MM.1S (cell line): ENCODE measurements at regions not wholly inside any gene's neighbourhood (a gene's known extent, or its start where the extent isn't known, plus 50 kb on each side); places are given as distances from the start of the nearest gene placed in this dataset.

Experiments
- DNase-seq: peaks from one replicate; pipeline ENCODE4 v3.0.0-alpha.2; 2015
- H2AFZ ChIP-seq: fragments of 300-600 bp; sonication (generic); 2 replicates; pipeline ENCODE4 v1.6.0; 2016; ENCODE audit warnings: antibody characterized with exemption, low read length
- H3F3A ChIP-seq: fragments of 300-600 bp; sonication (generic); 2 replicates; pipeline ENCODE4 v1.6.1; 2016; ENCODE audit warnings: mild to moderate bottlenecking, antibody characterized with exemption, low read length, moderate library complexity, mixed read lengths; ENCODE audit not compliant: insufficient read depth
- H3K27ac ChIP-seq: fragments of 300-600 bp; sonication (generic); 2 replicates; pipeline ENCODE4 v1.5.1; 2016; ENCODE audit warnings: mild to moderate bottlenecking, low read length
- H3K27me3 ChIP-seq: fragments of 300-600 bp; sonication (generic); replicated peaks from 2 replicates; pipeline ENCODE4 v1.6.0; 2016; ENCODE audit warnings: low read length; ENCODE audit not compliant: insufficient read depth
- H3K36me3 ChIP-seq: fragments of 300-600 bp; sonication (generic); replicated peaks from 2 replicates; pipeline ENCODE4 v1.6.1; 2016; ENCODE audit warnings: mild to moderate bottlenecking, low read length, mixed read lengths; ENCODE audit not compliant: insufficient read depth
- H3K4me1 ChIP-seq: fragments of 300-600 bp; sonication (generic); 2 replicates; pipeline ENCODE4 v1.6.1; 2016; ENCODE audit warnings: low read length, mixed read lengths
- H3K4me2 ChIP-seq: fragments of 300-600 bp; sonication (generic); 2 replicates; pipeline ENCODE4 v1.6.0; 2016; ENCODE audit warnings: low read depth, low read length
- H3K4me3 ChIP-seq: fragments of 300-600 bp; sonication (generic); 2 replicates; pipeline ENCODE4 v1.5.1; 2016; ENCODE audit warnings: low read length, mixed read lengths
- H3K79me2 ChIP-seq: fragments of 300-600 bp; sonication (generic); 2 replicates; pipeline ENCODE4 v1.6.1; 2016; ENCODE audit warnings: mixed run types, low read length, mixed read lengths
- H3K9ac ChIP-seq: fragments of 300-600 bp; sonication (generic); 2 replicates; pipeline ENCODE4 v1.6.1; 2016; ENCODE audit warnings: low read length, mixed read lengths
- H3K9me2 ChIP-seq: fragments of 300-600 bp; sonication (generic); replicated peaks from 2 replicates; pipeline ENCODE4 v1.6.1; 2016; ENCODE audit warnings: mild to moderate bottlenecking, low read length, mixed read lengths; ENCODE audit not compliant: insufficient read depth
- H3K9me3 ChIP-seq: fragments of 300-600 bp; sonication (generic); replicated peaks from 2 replicates; pipeline ENCODE4 v1.6.1; 2016; ENCODE audit warnings: mild to moderate bottlenecking, low read length, mixed read lengths; ENCODE audit not compliant: insufficient read depth
- H4K20me1 ChIP-seq: fragments of 300-600 bp; sonication (generic); 2 replicates; pipeline ENCODE4 v1.6.1; 2016; ENCODE audit warnings: mild to moderate bottlenecking, low read length, moderate library complexity, mixed read lengths; ENCODE audit not compliant: insufficient read depth
- EZH2 ChIP-seq: fragments of 300-600 bp; sonication (generic); optimal IDR thresholded peaks from 2 replicates; pipeline ENCODE3; 2017; ENCODE audit warnings: low read depth, mild to moderate bottlenecking, antibody characterized with exemption, low read length, mixed read lengths
- EZH2phosphoT487 ChIP-seq: fragments of 300-600 bp; sonication (generic); IDR thresholded peaks from 2 replicates; pipeline ENCODE4 v1.6.1; 2018; ENCODE audit warnings: antibody characterized with exemption, low read length
- TF ChIP-seq, protein P1 (sequence below): fragments of 300-600 bp; sonication (generic); IDR thresholded peaks from 2 replicates; pipeline ENCODE4 v1.5.1; 2016; ENCODE audit warnings: antibody characterized with exemption, low read length, mixed read lengths

DNA sequence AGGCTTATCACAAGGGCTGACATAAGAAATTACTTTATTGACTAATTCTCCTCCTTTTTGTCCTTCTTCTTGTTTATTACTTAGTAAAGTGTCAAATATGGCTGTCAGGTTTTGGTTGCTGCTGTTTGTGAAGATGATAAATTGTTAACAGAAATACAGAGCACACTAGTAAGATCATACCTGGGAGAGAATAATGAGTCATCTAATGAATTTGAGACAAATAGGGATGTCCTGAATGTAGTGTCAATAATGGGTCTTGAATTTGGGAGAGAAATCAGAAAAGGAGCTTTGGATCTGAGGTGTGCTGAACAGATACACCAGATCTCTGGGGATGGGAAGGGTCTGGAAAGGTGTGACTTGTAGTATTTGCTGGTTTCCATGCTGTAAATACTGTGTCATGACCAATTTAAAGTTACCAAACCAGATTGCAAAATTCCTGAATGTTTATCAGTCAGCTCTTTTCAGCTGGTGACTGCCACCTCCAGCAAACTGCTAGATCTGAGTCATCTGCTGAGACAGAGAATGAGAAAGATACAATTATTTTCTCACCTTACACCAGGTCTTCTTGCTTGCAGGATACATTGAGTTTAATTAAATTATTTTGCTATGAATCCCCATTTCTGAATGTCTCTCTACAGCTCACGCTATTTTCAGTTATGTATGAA lies 76.7 kb upstream of the SATB1 start:
- no peak overlapping the region for H3K27ac ChIP-seq
- no peaks in the 10 kb centered on the region for H3K9me2 ChIP-seq
- H3K36me3 ChIP-seq, result no peaks in the 10 kb centered on the region
- no peak overlapping the region for H2AFZ ChIP-seq
- H3K4me1 ChIP-seq, result no peaks in the 10 kb centered on the region
- H3K4me2 ChIP-seq, result no peak overlapping the region
- no peaks in the 10 kb centered on the region for H3F3A ChIP-seq
- TF ChIP-seq, protein P1, sequence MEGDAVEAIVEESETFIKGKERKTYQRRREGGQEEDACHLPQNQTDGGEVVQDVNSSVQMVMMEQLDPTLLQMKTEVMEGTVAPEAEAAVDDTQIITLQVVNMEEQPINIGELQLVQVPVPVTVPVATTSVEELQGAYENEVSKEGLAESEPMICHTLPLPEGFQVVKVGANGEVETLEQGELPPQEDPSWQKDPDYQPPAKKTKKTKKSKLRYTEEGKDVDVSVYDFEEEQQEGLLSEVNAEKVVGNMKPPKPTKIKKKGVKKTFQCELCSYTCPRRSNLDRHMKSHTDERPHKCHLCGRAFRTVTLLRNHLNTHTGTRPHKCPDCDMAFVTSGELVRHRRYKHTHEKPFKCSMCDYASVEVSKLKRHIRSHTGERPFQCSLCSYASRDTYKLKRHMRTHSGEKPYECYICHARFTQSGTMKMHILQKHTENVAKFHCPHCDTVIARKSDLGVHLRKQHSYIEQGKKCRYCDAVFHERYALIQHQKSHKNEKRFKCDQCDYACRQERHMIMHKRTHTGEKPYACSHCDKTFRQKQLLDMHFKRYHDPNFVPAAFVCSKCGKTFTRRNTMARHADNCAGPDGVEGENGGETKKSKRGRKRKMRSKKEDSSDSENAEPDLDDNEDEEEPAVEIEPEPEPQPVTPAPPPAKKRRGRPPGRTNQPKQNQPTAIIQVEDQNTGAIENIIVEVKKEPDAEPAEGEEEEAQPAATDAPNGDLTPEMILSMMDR, result no peak
- TF ChIP-seq EZH2phosphoT487 (no peak), EZH2 (no peak)
- H3K79me2 ChIP-seq, result no peaks in the 10 kb centered on the region
- no peak overlapping the region for H3K9ac ChIP-seq
- no peak overlapping the region for H3K4me3 ChIP-seq
- no peaks in the 10 kb centered on the region for H3K9me3 ChIP-seq
- H3K27me3 ChIP-seq, result no peaks in the 10 kb centered on the region
- H4K20me1 ChIP-seq, result no peaks in the 10 kb centered on the region
- no peak for DNase-seq

DNA sequence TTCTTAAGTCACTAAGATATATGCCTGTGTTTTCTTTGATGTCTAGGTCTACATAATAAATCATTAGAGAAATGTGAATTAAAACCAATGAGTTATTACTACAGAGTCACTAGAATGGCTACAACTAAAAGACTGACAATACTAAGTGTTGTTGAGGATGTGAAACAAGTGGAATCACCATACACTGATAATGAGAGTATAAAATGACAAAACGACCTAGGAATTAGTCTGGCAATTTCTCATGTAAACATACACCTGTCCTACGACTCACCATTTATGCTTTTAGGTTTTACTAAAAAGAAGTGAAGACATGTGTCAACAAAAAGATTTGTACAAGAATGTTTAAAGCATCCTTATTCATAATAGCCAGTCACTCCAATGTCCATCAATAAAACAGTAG lies 75.2 kb upstream of the SATB1 start:
- no peak overlapping the region for H3K9ac ChIP-seq
- no peaks in the 10 kb centered on the region for H3K9me2 ChIP-seq
- no peaks in the 10 kb centered on the region for H3K36me3 ChIP-seq
- no peak overlapping the region for H2AFZ ChIP-seq
- no peak overlapping the region for H3K4me3 ChIP-seq
- DNase-seq, result no peak
- no peak overlapping the region for H3K27ac ChIP-seq
- no peaks in the 10 kb centered on the region for H3K4me1 ChIP-seq
- H3K9me3 ChIP-seq, result no peaks in the 10 kb centered on the region
- H4K20me1 ChIP-seq, result no peaks in the 10 kb centered on the region
- no peak overlapping the region for H3K4me2 ChIP-seq
- TF ChIP-seq EZH2 (no peak), EZH2phosphoT487 (no peak)
- TF ChIP-seq, protein P1, result no peak
- no peaks in the 10 kb centered on the region for H3K27me3 ChIP-seq
- H3K79me2 ChIP-seq, result no peaks in the 10 kb centered on the region
- no peaks in the 10 kb centered on the region for H3F3A ChIP-seq

DNA sequence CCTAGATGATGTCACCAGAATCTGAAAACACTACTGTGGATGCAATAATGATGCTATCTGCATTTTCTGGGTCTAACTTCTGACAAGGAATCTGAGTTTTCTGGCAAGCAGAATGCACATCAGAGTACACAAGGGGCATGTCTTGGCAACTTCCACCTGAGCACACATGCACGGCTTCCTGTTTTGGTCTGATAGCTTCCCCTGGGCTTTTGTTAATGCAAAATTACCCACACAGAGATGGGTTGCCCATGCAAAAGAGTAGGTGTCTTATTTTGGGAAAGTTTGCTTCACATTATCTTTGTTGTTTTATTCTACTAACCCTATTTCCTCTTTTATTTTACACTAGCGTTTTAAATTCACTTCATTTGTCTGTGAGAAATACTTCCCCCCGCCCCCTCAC lies 74.2 kb upstream of the SATB1 start:
- Histone ChIP-seq H3K4me1 (no peaks in the 10 kb centered on the region), H3K79me2 (no peaks in the 10 kb centered on the region), H3K27me3 (no peaks in the 10 kb centered on the region), H3K4me3 (no peak overlapping the region), H2AFZ (no peak overlapping the region), H4K20me1 (no peaks in the 10 kb centered on the region), H3K9me3 (no peaks in the 10 kb centered on the region), H3K9ac (no peak overlapping the region), H3K27ac (no peak overlapping the region), H3F3A (no peaks in the 10 kb centered on the region), H3K36me3 (no peaks in the 10 kb centered on the region), H3K9me2 (no peaks in the 10 kb centered on the region), H3K4me2 (no peak overlapping the region)
- TF ChIP-seq, protein P1, result no peak
- TF ChIP-seq EZH2 (no peak), EZH2phosphoT487 (no peak)
- DNase-seq, result no peak
